NCI-H1417 treated with DMSO at 0.1 percent for 48 hours (cell line): ENCODE measurements at regions not wholly inside any gene's neighbourhood (a gene's known extent, or its start where the extent isn't known, plus 50 kb on each side); places are given as distances from the start of the nearest gene placed in this dataset.
"Not testable (repeated sequence)": the region's sequence is repeated elsewhere in the genome, so short reads cannot be mapped to it uniquely, and the experiment has no call there.

Experiments
- DNase-seq: peaks from one replicate; lab custom pipeline; 2025; lab: John Stamatoyannopoulos, UW

DNA sequence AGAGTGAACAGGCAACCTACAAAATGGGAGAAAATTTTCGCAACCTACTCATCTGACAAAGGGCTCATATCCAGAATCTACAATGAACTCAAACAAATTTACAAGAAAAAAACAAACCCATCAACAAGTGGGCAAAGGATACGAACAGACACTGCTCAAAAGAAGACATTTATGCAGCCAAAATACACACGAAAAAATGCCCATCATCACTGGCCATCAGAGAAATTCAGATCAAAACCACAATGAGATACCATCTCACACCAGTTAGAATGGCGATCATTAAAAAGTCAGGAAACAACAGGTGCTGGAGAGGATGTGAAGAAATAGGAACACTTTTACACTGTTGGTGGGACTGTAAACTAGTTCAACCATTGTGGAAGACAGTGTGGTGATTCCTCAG, 1146.2 kb upstream of the SEMA6A start:
- not testable (repeated sequence) for DNase-seq

DNA sequence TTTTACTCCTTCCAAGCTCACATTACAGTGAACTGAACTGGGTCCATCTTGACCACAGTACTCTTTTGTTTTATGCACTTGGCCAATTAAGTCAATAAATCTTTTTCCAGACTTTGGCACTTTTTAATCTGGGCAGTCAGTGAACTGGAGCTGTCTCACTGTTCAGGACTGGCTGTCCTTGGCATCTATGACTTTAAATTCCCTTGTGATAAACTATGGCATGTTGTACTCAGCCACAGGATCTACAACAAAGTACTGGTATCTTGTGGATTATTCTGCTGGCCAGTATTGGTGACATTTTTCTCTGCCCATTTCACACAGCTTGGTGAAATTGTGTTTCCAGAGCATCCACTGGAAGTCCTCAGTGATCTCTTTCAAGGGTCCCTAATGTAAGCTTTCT, 1144.8 kb upstream of the SEMA6A start:
- no peak for DNase-seq

- no peak for DNase-seq
Measured at GRCh38 chr5:117713585-117714198, 1139.1 kb upstream of the SEMA6A start.

DNA sequence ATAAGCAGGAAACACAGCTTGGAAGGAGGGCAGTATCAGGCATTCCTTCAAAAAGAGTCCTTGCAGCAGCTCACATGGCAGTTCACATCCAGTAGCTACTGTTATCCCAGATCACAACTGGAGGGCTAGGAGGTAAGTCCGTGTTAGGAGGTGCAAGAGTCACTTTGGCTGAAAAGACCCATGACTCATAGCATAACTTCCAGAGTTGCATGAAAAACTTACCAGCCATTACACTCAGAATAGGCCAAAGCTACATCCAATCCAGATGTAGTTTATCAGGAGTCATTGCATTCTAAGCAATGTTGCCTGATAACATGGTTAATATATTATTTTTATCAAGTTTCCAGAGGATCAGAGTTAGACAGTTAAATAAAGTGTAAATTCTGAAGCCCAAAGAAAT, 1126.4 kb upstream of the SEMA6A start:
- no peak for DNase-seq

DNA sequence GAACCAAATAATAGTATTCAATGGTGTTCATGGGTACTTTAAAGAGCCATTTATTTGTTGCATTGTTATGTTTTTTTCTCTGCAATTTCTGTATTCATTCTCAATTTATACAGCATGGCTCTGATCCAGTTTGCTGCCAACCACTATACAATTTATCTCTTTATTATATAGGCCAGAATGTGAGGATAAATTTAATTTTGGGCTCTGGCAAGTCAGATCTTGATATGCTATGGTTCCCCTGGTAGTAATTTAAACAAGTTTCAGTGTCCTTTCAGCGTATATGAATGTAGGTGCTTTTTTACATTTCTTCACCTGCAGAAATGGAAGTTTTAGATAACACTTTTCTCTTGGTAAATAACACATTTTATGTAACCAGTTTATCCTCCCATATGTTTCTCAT, 1118.0 kb upstream of the SEMA6A start:
- DNase-seq: no peak

DNA sequence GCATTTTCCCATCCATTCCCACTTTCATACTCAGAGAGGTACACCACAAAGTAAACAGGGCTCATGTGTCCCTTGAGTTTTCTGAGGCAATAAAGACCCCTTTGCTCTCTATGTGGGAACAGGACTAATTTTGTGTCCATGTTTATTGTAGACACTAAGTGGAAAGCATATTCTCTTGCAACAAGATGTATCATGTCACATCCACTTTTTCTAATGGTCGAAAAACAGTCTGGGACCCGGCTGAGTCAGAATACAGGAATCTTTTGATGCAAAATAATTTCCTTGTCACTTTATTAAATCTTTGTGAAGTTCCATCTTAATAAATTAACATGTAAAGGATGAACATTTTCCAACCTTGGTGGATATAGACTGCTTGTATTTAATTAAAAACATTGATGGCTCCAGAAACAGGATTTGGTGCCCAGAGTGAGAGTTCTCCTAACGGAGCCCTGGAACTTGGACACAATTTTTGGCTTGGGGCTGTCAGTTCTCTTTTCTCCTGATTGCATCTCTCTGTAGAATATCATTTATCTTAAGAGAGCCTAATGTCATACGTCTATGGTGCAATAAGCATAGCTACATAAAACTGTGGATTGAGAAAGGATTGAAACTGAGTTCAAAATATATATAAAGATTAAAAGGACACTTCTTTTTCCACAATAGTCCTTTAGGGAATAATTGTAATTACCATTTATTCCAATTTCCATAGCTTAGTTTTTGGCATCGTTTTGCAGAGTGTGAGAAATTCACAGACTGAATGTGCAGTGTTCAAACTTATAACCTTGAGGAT, 1116.7 kb upstream of the SEMA6A start:
- DNase-seq: no peak

GRCh38 chr5:117690612-117691011, 1116.0 kb upstream of the SEMA6A start:
- no peak for DNase-seq

DNA sequence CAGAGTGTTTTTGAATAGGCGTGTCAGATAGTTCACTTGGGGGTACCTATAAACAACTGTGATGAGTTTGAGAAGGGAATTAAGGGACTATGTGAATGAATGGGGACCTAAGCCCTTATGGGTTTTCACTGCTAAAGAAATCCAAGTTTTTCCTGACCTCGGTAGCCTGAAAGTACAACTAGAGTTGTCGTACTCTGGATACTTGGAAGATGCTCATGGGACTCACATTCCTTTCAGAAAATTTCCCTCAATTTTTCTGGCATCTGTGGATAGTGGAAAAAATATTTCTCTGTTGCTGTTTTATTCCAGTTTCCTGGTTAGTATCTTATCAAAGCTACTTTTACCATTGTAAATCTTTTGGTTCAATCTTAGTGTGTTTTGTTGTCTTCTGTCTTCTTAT, 1112.3 kb upstream of the SEMA6A start:
- DNase-seq: no peak

GRCh38 chr5:117682416-117682815, 1107.8 kb upstream of the SEMA6A start:
- DNase-seq: no peak

GRCh38 chr5:117681431-117682254, 1107.0 kb upstream of the SEMA6A start:
- no peak for DNase-seq

GRCh38 chr5:117680426-117680825, 1105.8 kb upstream of the SEMA6A start:
- DNase-seq: no peak

DNA sequence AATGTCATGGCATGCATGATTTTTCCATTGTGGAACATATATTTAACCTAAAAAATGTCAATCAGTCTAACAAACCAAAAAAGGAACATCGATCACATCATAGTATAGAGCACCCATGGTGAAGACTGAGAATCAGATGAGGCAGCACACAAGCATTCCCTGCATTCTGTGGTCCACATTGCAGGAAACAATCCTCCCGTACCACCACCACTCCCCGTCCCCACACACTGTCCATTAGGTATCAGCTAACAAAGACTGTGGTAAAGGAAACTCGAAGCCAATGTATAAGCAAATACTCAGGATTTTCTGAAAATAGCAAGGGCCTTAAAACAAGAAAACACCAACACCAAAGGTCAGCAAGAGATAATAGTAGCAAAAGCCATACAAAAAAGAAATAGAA, 1104.4 kb upstream of the SEMA6A start:
- no peak for DNase-seq

- no peak for DNase-seq
Measured at GRCh38 chr5:117675646-117676045, 1101.0 kb upstream of the SEMA6A start.

- no peak for DNase-seq
Measured at GRCh38 chr5:117671551-117671950, 1096.9 kb upstream of the SEMA6A start.

- no peak for DNase-seq
Measured at GRCh38 chr5:117667105-117667504, 1092.5 kb upstream of the SEMA6A start.

- no peak for DNase-seq
Measured at GRCh38 chr5:117665121-117665520, 1090.5 kb upstream of the SEMA6A start.

DNA sequence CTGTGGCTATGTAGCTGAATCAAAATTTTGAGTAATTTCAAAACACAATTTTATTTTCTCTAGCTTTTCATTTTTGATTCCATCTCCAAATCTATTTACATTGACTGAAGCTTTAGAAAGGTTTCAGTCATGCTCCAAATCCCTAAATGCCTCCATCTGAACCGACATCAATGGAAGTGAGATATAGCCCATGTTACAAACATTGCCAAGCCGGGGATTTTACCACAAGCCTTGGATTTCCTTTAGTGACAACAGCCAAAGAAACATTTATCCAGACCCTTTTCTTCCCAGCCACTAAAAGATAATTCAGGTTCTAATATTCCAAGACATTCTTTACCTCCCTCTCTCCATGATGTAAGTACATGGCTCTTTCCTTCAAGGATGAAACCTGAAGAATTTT, 1087.7 kb upstream of the SEMA6A start:
- no peak for DNase-seq

DNA sequence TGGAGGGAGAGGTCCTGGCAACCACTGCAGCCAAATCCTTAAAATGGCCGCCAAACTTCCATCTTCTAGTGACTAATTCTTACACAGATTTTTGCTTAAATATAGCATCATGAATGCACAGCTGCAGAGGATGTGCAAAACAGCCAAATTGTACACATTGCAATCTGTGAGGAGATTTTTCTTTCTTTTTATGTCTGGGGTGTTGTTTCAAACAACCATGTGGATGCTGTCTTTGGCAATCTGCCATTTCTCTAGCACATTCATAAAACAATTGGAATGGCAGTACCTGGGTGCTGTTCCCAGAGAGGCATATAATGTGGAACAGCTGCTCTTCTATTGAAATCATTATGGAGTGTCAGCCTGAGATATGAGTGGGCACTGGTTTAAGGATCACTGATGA, 1082.9 kb upstream of the SEMA6A start:
- no peak for DNase-seq

DNA sequence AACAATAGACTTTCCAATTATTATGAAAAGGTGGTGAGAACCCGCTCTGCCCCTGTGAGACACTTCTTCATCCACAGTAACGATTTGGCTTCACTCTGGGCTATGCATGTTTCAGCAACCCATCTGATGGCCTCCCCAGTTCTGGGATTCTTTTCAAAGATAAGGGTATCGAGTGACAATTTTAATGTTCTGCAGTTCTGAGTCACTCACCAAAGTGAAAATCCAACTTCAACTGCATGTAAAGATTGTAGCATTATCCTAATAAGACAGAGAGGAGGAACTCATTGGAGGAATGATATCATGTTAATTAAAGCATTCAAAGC, 1078.3 kb upstream of the SEMA6A start:
- no peak for DNase-seq

DNA sequence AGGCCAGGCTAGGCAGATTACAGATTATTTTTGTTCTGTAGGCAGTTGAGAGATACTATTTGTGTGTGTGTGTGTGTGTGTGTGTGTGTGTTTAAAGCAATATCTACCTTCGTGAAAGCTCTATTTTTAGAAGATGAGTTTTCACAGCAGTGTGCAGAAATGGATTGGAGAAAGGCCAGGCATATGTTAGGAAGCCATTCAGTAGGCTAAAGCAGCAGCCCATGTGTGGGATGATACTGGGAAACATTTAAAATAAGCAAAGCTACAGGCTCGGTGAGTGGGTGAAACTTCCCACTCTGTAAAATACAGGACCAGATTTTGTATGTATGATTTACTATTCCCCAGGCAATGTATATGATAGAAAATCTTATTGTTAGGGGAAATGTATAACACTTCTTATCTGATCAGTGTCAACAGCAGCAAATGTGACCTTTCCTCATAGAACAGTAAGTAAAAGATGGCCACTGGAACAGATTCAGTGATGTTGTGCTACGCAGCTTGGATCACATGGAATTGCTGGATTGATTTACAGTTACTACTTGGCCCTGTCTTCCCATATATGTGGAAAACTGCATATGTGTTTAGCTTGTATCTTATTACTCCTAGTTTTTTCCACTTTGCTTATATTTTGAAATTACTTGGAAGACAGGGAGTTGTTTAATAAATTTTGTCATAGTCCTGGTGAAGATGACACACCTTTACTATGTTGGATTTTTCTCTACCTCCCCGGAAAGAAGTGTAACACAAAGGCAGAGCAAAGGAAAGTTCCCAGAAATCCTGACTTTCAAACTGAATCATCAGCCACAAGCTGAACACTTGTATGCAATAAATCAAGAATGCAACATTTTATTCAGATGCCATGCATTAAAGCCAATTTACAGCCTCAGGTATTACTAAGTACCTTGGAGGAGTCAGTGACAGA, 1077.7 kb upstream of the SEMA6A start:
- no peak for DNase-seq

DNA sequence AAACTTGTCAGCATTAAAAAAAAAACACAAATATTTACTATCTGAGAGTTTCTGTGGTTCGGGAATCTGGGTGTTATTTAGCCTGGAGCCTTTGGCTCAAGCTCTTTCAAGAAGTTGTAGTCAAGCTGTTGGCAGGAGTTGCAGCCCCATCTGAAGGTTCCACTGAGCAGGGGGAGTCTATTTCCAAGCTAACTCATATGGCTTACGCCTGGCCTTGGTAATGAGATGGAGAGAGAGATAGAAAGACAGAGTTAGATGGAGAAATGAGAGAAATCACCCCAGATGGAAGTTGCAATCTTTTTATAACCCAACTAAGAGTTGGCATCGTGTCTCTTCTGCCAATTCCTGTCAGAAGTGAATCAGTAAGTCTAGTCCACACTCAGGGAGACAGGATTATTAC, 1075.2 kb upstream of the SEMA6A start:
- DNase-seq: no peak

DNA sequence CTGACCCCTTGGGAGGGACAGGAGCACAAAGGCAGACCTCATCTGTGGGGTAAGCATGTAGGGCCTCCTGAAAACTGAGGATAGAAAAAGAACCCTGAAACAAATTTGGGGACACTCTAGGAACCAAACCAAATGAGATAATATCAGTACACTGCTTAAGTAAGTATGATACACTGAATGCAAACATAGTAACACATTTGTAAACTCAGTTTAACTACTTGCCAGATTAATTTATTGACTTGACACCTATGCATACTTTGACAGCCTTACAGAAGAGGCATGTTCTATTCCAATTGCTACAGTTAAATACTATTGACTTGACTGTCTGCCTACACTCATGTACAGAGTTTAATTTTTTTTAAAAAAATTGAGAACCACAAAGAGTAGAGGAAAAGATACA, 1070.8 kb upstream of the SEMA6A start:
- DNase-seq: no peak
